ENCODE measurements at regions not wholly inside any gene's neighbourhood (a gene's known extent, or its start where the extent isn't known, plus 50 kb on each side); places are given as distances from the start of the nearest gene placed in this dataset.

- no peak for TF ChIP-seq CTCF (IDR thresholded peaks at IDR 0.05 in 2 of 3, conservative IDR thresholded peaks at IDR 0.05 in 1 of 3; ENCODE audit: borderline replicate concordance in 1 of 3, insufficient read depth in 1 of 3, low read depth in 2 of 3, low read length in 2 of 3)
- TF ChIP-seq POLR2A (IDR thresholded peaks at IDR 0.05; ENCODE audit: borderline replicate concordance, extremely low read depth, insufficient read depth, insufficient read length): no peak
- TF ChIP-seq REST (IDR thresholded peaks at IDR 0.05; ENCODE audit: low read depth): no peak
- TF ChIP-seq JUND (IDR thresholded peaks at IDR 0.05): no peak
- no peak for TF ChIP-seq ATF3 (IDR thresholded peaks at IDR 0.05)
- no peak for TF ChIP-seq RAD21 (IDR thresholded peaks at IDR 0.05; ENCODE audit: low read depth)
Measured at GRCh38 chr18:49650426-49650891, 88.6 kb downstream of the LIPG start.
